MM.1S (cell line): ENCODE measurements at regions not wholly inside any gene's neighbourhood (a gene's known extent, or its start where the extent isn't known, plus 50 kb on each side); places are given as distances from the start of the nearest gene placed in this dataset.

Source experiments
- CTCF ChIP-seq: fragments of 300-600 bp; sonication (generic); IDR thresholded peaks from 2 replicates; pipeline ENCODE4 v1.5.1; 2016; ENCODE audit warnings: antibody characterized with exemption, low read length, mixed read lengths
- EZH2phosphoT487 ChIP-seq: fragments of 300-600 bp; sonication (generic); IDR thresholded peaks from 2 replicates; pipeline ENCODE4 v1.6.1; 2018; ENCODE audit warnings: antibody characterized with exemption, low read length

- TF ChIP-seq CTCF, result no peak
- TF ChIP-seq EZH2phosphoT487, result no peak
Measured at GRCh38 chr2:220747736-220748135, 824.4 kb downstream of the EPHA4 start.
